ENCODE measurements at regions not wholly inside any gene's neighbourhood (a gene's known extent, or its start where the extent isn't known, plus 50 kb on each side); places are given as distances from the start of the nearest gene placed in this dataset.

DNA sequence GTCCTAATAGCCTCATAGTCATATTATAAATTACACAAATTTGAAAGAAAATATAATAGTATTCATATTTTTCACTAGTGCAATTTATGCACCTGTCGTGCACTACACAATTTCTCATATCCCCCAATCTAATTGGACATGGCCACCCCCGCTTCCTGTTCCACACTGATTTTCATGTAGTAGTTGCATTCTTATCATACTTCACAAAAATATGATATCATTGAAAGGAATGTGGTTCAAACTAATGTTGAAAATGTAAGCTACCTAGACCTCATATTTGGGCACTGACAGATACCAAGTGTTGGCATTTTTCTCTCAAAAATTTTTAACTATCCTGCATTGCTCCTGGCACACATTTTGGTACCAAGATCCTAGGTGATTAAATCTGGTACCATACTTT lies 985.5 kb upstream of the POU3F3 start:
- TF ChIP-seq, protein P1, sequence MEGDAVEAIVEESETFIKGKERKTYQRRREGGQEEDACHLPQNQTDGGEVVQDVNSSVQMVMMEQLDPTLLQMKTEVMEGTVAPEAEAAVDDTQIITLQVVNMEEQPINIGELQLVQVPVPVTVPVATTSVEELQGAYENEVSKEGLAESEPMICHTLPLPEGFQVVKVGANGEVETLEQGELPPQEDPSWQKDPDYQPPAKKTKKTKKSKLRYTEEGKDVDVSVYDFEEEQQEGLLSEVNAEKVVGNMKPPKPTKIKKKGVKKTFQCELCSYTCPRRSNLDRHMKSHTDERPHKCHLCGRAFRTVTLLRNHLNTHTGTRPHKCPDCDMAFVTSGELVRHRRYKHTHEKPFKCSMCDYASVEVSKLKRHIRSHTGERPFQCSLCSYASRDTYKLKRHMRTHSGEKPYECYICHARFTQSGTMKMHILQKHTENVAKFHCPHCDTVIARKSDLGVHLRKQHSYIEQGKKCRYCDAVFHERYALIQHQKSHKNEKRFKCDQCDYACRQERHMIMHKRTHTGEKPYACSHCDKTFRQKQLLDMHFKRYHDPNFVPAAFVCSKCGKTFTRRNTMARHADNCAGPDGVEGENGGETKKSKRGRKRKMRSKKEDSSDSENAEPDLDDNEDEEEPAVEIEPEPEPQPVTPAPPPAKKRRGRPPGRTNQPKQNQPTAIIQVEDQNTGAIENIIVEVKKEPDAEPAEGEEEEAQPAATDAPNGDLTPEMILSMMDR (conservative IDR thresholded peaks at IDR 0.05 in 1 of 2, IDR thresholded peaks at IDR 0.05 in 1 of 2; ENCODE audit: extremely low read depth in 1 of 2, insufficient read depth in 1 of 2, low read depth in 1 of 2, low read length in 2 of 2) = no peak
- no peak for TF ChIP-seq EZH2 (IDR thresholded peaks at IDR 0.05; ENCODE audit: borderline replicate concordance, low read length)

Measured in mammary epithelial cell (primary cell).